ENCODE measurements at regions not wholly inside any gene's neighbourhood (a gene's known extent, or its start where the extent isn't known, plus 50 kb on each side); places are given as distances from the start of the nearest gene placed in this dataset.

GRCh38 chr5:1734908-1735289 lies 64.7 kb downstream of the MRPL36 start:
- TF ChIP-seq CTCF (IDR thresholded peaks at IDR 0.05) (no peak), SIN3A (IDR thresholded peaks at IDR 0.05; ENCODE audit: borderline replicate concordance, insufficient read depth, low read depth, low read length) (no peak), POLR2AphosphoS5 (IDR thresholded peaks at IDR 0.05; ENCODE audit: low read depth, low read length) (no peak)

All from Panc1 (cell line).